Hepatic stellate cell (primary cell): ENCODE measurements at regions not wholly inside any gene's neighbourhood (a gene's known extent, or its start where the extent isn't known, plus 50 kb on each side); places are given as distances from the start of the nearest gene placed in this dataset.
"Not testable (repeated sequence)": the region's sequence is repeated elsewhere in the genome, so short reads cannot be mapped to it uniquely, and the experiment has no call there.

ENCODE experiments used
- DNase-seq: peaks from one replicate; pipeline ENCODE4 v3.0.0; 2011; ENCODE audit warnings: low spot score

DNA sequence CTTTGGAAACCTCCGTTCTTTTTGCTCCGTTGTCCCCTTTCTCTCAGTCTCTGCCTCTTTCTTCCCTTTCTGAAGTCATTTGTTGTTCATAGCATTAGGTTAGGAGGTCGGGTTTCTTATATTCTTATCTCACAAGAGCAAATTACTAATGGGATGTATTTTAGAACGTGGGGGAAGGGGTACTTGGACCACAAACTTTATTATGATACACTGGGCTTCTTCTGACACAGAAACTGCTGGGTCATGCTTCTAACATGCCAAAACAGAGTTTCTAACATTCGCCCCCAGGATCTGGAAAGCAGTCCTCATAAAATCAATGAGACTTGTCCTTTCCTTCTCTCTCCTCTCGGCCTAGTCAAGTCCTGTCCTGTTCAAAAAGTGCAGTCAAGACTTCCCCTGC lies 334.4 kb downstream of the GADD45G start:
- no peak for DNase-seq

DNA sequence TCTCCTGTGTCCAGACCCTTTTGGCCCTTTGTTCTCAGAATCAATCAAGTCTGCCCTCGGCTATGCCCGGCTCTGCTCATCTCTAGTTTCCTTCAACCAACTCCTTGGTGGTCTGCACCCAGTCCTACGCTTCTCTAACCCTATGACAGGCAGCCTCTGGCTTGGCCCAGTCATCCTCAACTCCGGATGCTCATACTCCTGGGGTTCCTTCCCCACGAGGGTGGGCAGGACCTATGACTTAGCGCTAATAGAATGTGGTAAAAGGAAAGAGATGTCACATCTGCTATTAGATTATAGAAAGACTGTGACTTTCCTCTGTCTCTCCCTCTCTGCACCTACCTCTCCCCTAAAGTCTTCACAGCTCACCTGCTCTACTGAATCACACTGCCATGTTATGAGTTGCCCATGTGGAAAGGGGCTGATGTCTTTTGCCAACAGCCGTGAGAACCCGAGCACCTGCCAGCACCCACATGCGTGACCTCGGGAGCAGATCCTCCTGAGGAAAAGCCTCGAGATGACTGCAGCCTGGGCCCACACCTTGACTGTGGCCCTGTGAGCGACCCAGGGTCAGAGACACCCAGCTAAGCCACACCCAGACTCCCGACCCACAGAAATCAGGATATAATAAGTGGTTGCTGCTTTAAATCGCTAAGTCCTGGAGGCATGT lies 334.9 kb downstream of the GADD45G start:
- no peak for DNase-seq

DNA sequence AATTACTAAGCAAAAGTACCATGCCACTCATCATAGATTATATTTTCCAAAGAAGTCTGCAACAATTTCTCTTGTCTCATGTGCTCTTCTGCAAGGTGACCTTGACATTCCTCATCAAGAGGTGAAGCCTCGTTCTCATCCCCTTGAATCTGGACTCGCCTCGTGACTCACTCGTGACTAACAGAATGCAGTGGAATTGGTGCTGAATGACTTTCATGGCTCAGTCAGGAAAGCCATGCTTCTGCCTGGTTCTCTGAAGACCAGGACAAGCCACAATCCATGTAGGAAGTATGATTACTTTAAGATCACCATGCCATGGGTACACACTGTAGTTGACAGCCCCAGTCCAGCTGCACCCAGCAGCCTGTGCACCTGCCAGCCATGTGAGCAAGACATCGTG lies 335.8 kb downstream of the GADD45G start:
- peak; percentile 58 for DNase-seq

DNA sequence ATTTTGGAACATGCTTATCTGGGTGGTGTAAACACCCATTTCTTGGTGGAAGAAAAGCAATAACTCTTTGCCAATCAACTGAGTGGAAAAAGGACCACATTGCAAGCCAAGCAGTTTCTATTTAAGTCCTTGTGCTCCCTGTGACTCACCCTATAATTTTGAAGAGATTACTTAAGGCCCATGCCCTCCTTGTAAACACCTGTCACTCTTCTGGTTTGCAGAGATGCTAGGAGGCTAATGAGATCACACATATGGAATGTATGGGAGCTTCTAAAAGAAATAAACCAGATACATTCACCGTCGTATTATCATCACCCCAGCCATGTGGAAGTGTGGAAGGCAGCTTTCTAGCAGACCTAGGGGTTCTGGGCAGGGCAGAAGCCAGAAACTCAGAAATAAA lies 337.1 kb downstream of the GADD45G start:
- DNase-seq, result peak; percentile 86

DNA sequence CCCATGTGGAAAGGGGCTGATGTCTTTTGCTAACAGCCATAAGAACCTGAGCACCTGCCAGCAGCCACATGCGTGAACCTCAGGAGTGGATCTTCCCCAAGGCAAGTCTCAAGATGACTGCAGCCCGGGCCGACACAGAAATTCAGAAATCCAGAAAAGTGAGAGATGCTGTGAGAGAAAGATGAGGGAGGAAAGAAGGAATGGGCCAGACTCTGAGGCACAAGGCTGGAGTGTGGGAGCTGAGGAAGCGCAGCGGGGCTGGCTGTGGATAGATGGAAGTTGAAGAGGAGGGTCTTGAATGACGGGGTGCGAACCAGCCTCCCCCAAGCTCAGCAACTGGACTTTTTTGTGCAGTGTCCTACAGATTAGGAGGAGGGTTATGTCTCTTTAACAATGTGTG lies 337.8 kb downstream of the GADD45G start:
- DNase-seq, result no peak

DNA sequence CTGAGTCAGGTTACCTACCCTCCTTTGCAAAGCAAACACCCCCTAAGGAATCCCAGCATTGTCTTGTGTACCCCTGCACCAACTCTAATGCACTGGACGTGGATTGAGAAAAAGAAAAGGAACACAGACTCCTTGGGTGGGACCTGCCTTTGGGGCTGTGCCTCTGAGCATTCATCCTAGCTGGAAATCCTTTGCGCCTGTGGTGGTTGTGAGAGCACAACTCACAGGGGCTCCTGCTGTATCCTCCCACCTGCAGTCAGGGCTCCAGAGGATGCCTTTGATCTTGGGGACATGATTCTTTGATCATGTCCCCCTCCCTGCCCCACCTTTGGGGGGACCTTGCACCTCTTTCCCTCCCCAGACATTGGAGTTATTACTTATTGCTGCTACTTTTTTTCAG lies 338.5 kb downstream of the GADD45G start:
- DNase-seq, result no peak

DNA sequence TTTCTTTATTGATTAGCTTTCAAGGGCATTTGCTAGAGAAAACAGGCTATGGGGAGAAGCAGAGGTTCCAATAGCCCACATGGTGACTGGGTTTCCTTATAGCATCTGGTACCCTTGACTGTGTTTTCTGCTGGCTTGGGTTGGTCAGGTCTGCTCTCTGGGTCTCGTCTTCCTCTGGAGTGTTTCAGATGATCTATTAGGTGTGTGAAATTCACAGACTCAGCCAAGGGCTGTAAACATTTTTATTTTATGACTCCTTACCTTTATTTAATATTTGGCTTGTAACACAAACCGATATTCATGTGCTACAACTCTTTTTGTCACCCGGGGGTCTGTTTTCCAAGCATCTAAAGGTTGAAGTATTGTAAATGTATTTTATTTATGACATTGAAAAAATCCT lies 338.9 kb downstream of the GADD45G start:
- no peak for DNase-seq

DNA sequence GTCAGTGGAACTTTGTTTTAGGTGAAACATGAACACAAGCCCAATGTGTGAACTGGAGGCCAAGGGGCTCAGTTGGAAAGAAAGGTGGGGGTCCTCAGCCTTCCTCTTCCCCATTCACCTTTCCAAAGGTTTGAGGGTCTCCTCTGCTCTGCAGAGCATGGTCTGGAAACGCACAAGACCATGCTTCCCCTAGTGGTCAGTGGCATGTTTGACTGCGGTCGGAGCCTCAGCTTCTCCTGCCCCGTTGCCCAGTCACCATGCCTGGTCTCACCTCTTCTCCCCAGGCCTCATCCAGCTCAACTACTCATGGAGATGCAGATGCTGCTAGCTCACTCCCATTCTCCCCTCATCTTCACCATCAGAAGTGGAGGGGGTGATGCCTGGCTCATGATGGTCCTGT lies 340.3 kb downstream of the GADD45G start:
- no peak for DNase-seq

DNA sequence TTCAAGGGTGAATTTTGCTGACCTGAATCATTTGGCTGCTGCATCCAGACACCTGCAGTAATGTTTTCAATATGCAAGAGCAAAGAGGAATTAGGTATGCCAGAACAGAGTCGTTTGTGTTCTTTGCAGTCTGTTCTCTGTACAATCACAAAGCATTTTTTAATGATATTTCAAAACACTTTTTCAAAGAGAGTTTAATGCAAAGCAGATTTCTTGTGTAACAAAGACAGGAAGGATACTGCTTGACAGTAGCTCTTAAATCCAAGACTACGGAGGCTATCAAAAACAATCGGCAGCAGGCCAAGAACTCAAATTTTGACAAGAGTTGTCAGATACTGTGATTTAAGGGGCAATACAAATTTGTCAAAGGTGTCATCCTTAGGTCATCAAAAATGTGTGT lies 341.9 kb downstream of the GADD45G start:
- no peak for DNase-seq

DNA sequence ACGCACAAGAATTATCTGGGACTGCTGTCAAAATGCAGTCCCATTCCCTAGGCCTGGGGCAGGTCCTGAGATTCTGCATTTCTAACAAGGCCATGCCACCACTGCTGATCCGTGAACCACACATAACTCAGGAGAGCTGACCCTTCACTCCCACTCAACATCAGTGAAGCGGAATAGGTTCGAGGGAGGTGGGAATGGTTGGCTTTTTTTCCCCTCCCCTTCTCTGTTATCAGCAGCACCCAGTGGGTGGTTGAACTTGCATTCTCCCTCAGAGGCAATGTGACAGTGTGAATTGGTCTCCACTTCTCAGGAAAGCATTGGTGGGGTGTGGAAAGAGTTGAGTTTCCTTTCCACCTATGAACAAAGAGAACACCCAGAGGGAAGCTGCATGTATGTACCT lies 344.3 kb downstream of the GADD45G start:
- no peak for DNase-seq

DNA sequence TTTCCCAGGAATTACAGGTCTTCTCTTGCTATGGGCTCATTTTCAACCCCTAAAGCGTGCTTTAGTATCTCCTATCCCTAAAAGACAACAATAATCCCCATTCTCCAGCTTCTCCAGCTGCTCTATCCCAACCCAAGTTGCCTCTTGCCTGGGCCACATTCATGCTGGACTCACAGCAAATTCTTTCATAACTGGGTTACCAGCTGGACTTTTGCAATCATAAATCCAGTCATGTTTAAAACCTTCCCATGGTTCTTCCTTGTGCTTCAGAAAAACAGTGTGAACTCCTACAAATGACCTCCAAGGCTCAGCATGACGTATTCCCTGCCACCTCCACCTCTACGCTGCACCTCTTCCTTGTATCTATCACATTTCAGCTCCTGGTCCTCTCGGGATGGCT lies 346.9 kb downstream of the GADD45G start:
- DNase-seq, result peak; percentile 25

DNA sequence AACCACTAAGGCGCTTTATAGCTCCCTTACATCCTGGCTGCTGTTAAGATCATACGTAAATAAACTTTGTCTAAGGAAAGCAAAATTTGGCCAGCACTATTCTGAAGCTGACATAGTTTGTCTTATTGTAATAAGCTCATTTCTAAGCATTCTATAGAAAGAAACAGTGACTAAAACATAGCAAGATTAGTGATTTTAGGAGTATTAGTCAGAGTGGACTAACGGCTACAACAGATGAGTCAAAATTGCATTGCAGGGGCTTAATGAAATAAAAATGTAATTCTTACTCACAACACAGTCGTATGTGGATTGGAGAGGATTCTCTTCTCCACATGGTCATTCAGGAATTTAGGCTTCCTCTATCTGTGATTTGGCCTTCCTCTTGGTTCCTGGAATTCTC lies 347.6 kb downstream of the GADD45G start:
- peak; percentile 59 for DNase-seq

DNA sequence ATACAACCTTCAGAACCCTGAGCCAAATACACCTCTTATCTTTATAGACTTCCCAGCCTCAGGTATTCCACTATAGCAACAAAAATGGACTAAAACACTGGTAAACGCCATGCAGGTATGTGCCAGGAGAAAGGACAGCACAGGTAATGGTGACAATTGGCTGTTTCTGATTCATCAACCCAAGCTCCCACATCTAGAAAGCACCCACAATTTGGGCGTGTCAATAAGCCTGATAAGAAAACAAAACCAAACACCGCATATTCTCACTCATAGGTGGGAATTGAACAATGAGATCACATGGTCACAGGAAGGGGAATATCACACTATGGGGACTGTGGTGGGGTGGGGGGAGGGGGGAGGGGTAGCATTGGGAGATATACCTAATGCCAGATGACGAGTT lies 348.5 kb downstream of the GADD45G start:
- DNase-seq, result not testable (repeated sequence)

DNA sequence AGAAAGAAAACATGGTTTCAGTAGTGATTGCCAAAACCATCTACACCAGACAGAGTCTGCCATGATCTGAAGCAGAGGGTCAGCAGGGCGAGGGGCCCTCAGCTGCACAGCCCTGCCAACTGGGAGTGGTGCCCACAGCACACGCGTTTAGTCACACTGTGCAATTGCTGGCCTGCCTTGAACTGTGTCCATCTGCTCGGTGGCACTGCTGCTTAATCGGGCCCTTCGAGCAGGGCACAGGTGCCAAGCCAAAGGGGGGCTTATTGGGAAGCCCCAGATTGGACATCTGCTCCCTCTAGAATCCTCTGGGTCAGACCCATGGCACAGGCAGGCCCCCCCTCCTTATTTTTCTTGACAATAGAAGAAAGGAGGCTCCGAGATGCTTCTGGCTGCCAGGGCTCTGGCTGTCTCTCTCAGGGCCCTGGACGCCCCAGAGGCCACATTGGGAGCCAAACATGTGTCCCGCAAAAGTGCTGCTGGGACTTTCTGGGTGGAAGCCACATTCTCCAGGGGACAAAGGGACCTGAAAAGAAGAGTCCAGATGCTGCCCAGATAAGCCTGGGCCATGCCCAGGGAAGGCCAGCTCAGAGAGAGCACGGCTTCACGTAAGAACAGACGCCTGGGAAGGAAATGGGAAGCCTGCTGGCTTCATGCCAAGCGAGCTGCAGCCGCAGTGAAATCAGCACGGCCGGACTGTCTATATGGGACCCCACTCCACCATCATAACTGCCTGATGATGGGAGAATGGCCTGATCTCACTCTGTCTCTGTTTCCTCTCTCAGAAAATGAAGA lies 349.2 kb downstream of the GADD45G start:
- no peak for DNase-seq

DNA sequence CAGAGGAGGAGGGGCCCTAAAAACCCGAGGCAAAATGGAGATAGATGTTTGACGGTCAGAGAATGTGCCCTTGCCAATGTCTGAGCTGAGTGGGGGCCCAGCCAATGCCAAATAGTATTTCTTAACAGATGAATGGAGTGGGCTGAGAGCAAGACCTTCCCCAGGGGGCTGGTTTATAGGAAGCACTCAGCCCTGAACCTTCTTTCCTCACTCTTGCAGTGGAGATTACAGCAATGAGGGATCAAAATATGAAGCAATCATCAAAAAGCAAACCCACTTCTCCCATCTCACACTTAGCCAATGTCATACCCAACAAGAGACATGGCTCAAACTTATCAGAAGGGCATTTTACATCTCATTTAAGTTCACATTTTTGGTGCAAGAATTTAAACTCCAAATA lies 350.3 kb downstream of the GADD45G start:
- DNase-seq, result no peak

DNA sequence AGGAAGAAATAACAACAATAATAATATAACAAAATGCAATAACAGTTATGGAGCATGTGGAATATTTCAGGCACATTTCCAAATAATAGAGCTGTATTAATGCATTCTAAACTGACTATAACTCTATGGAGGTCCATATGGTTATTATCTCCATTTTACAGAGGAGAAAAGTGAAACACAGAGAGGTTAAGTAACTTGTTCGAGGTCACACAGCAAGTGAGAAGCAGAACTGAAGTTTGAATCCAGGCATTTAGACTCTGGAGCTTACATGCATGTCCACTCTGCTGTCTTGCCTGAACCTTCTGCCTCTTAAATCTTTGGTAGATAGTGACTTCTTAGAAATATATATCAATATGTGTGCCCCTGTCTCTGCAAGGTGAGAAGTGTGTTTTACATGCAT lies 350.8 kb downstream of the GADD45G start:
- DNase-seq, result no peak

DNA sequence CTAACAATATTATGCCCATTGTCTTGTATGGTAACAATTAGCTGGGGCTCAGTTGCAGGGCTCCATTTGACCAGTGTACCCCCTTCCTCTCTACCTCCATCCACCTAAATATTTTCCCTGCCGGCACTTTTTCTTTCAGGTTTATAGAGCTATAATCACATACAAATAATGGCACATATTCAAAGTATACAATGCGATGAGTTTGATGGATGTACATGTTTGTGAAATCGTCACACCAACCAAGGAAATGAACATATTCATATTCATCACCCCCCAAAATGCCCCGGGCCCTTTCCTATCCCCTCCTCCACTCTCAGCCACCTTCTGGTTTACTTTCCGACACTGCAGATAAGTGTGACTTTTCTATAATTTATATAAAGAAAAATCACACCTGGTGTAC lies 351.5 kb downstream of the GADD45G start:
- no peak for DNase-seq

DNA sequence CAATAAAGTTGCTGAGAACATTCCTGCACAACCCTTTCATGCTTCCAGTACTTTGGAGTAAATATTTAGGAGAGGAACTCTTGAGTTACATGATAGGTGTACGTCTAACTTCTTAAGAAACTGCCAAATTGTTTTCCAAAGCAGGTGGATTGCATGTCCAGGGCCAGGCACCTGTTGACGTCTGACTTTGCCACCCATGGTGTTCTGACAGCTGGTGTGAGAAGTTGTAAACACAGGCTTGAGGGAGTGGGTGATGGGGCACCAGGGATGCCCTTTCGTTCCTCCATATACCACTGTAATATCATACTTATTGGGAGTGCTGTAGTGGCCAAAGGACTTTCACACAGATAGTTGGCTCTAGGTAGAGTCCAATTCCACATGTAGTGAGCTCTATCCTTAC lies 352.1 kb downstream of the GADD45G start:
- no peak for DNase-seq

DNA sequence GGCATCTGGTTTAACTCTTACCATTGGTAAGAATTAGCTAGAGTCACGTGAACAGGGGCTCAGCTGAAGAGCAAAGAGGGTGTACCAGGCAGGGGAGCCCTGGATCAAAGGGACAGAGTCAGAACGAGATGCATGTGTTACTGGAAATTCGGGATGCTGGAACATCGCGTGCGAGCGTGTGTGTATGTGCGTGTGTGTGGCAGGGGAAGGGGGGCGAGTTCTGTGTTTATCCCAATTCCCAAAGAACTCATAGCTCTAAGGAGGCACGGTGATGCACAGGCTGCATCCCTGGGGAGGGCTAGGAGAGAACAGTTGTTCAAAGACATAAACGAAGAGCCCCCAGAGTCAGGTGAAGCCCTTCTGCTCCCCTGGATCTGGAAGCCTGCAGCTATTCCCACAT lies 353.3 kb downstream of the GADD45G start:
- DNase-seq, result no peak

DNA sequence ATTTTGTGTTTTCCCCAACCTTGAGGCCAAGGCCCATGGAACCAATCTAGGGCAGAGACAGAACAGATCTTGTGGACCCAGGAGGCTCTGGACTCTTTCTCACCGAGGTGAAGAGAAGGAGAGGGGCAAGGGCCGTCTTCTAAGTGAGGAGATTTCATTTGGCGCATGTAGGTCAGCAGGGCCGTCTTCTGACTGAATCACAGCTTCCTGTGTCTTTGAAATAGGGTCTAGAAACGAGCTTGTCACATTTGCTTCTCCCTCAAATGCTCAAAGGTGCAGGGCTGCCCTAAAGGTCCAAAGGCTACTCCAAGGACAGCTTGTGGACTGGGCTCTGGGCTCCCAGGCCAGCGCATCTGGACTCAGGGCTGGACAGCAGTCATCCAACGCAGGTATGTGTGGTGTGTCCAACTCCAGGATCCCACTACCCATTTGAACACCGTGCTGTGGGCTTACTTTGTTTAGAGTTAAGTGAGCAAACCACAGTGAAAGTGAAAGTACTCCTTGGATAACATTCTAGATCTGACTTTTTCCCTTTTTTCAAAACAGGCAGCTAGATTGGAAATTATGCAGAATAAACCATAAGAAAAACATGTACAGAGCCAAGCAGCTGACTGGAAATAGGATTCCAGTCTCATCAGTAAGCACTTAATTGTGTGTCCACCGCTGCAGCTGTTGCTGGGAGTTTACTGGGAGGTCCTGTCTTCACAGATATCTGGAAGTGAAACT lies 357.0 kb downstream of the GADD45G start:
- DNase-seq, result peak; percentile 37

DNA sequence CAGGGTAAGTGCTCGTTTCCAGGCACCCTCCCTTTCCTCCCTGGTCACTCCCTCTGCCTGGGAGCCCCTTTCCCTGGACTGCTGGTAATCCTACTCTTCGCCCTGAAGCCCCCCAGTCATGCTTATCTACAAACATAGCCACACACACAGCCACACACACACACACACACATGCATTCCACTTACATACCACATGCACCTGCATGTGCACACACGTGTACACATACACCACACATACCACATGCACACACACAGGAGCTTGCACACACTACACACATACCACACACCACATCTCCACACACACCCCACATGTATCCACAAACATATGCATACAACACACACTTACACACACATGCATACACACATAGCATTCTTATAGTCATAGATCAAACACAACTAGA lies 358.5 kb downstream of the GADD45G start:
- no peak for DNase-seq

DNA sequence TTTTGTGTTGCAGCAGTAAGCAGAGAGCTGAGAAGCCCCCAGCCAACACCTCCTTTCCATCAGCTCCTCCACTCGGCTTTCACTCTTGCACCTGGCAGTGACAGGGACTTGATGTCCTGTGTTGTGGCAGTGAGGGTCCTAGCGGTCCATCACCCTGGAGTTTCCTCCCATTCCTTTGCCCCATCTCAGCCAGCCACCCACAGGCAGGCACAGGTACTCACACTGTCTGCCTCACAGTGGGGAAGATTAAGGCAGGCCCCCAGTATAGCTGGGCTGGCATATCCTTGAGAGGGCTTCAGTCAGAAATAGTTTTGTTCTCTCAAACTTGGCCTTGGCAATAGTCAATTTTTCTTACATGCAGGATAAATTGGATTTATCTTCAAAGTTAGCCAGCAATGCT lies 362.7 kb downstream of the GADD45G start:
- no peak for DNase-seq

DNA sequence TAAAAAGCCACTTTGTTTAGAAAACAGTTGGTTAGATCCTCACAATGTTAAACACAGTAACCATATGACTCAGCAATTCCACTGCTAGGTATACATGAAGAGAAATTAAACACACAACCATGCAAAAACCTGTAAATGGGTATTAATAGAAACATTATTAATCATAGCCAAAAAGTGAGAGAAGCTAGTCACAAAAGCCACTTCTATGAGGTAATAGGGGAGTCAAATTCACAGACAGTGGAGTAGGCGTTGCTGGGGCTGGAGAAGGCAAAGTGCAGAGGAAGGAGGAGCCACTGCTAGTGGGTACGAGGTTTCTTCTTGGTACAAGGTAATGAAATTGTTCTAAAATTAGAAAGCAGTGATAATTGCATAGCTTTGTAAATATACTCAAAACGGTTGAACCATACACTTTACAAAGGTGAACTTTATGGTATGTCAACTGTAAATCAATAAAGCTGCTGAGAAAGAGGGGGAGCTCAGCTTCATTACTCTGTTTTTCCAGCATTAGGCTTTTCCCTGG lies 364.4 kb downstream of the GADD45G start:
- DNase-seq, result peak; percentile 43
